ENCODE measurements at regions not wholly inside any gene's neighbourhood (a gene's known extent, or its start where the extent isn't known, plus 50 kb on each side); places are given as distances from the start of the nearest gene placed in this dataset.

DNA sequence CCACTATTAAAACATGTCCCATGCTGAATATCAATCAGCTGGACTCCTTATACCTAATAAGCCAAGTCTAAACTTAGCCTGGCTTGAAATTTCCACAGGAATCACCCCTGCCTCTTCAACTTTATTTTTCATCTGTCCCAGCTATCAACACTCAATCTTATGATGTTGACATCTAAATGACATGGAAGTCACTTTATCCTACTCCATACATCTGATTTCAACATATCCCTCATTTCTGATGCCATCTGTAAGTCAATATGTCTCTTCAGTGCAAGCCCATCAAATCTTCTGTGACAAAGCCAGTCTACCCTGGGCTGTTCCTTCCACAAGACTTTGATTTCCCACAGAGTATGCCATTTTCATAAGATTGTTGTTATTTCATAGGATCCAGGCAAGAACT, 143.6 kb upstream of the SEMA6D start:
- intact Hi-C loops (cut with DNase I), result no loop called here
- Histone ChIP-seq H3K27me3 (no peaks in the 10 kb centered on the region), H3K27ac (no peak overlapping the region), H3K36me3 (no peaks in the 10 kb centered on the region), H3K4me1 (peaks cover 0 to 8% of the 10 kb centered on the region in 2 donors), H3K4me3 (replicated peaks in 1 of 3) (no peak overlapping the region), H3K9me3 (no peaks in the 10 kb centered on the region)
- DNase-seq, result no peak
- TF ChIP-seq, protein P1, sequence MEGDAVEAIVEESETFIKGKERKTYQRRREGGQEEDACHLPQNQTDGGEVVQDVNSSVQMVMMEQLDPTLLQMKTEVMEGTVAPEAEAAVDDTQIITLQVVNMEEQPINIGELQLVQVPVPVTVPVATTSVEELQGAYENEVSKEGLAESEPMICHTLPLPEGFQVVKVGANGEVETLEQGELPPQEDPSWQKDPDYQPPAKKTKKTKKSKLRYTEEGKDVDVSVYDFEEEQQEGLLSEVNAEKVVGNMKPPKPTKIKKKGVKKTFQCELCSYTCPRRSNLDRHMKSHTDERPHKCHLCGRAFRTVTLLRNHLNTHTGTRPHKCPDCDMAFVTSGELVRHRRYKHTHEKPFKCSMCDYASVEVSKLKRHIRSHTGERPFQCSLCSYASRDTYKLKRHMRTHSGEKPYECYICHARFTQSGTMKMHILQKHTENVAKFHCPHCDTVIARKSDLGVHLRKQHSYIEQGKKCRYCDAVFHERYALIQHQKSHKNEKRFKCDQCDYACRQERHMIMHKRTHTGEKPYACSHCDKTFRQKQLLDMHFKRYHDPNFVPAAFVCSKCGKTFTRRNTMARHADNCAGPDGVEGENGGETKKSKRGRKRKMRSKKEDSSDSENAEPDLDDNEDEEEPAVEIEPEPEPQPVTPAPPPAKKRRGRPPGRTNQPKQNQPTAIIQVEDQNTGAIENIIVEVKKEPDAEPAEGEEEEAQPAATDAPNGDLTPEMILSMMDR (IDR thresholded peaks at IDR 0.05), result no peak
- TF ChIP-seq POLR2A (IDR thresholded peaks at IDR 0.05), result no peak

DNA sequence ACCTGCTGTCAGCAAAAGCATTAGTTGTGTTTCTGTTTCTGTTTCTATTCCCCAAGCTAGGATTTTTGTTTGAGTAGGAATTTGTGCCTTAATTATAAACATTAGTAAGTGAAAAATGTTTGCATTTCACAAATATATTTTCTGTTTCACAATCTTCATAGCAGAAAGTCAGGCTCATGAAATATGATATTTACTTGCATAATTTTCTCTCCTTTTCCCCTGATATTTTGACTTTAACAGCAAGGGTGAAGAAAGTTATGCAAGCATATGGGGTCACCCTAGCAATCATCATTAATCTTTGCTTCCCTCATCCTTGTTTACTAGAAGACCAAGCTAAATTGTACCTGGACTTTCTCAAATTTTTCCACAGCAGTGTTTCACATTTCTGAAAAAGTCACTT, 140.3 kb upstream of the SEMA6D start:
- Histone ChIP-seq H3K4me3 (replicated peaks in 1 of 3) (no peak overlapping the region), H3K4me1 (no peaks in the 10 kb centered on the region), H3K27ac (no peak overlapping the region), H3K9me3 (no peaks in the 10 kb centered on the region), H3K27me3 (no peaks in the 10 kb centered on the region), H3K36me3 (no peaks in the 10 kb centered on the region)
- DNase-seq, result no peak
- intact Hi-C loops (cut with DNase I), result no loop called here
- TF ChIP-seq, protein P1 (IDR thresholded peaks at IDR 0.05), result no peak
- no peak for TF ChIP-seq POLR2A (IDR thresholded peaks at IDR 0.05)

DNA sequence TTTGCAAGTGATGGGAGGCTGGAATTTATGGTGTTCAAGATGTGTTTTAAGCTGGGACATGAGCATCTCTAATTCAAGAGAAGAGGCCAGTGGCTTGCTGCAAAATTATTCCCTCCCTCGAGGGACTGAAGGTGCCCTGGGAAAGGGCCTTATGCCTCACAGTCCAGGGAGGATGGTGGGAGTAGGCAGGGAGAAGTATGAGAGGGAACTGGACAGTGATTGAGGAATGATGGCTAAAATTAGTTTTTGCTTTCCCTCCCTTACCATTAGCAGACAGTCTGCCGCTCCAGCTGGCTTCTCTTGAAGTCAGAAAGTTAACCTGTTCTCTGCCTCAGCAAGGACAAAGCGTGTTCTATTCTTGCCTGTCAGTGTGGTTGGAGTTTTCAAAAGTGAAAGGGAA, 139.8 kb upstream of the SEMA6D start:
- intact Hi-C loops (cut with DNase I), result no loop called here
- TF ChIP-seq, protein P1 (IDR thresholded peaks at IDR 0.05), result no peak
- TF ChIP-seq POLR2A (IDR thresholded peaks at IDR 0.05), result no peak
- no peak for DNase-seq
- WGBS, 2 donors, result 64 to 65% methylated on average over 3 of the region's 3 CpGs
- Histone ChIP-seq H3K27me3 (no peaks in the 10 kb centered on the region), H3K4me1 (no peaks in the 10 kb centered on the region), H3K36me3 (no peaks in the 10 kb centered on the region), H3K27ac (no peak overlapping the region), H3K9me3 (no peaks in the 10 kb centered on the region), H3K4me3 (replicated peaks in 1 of 3) (no peak overlapping the region)

DNA sequence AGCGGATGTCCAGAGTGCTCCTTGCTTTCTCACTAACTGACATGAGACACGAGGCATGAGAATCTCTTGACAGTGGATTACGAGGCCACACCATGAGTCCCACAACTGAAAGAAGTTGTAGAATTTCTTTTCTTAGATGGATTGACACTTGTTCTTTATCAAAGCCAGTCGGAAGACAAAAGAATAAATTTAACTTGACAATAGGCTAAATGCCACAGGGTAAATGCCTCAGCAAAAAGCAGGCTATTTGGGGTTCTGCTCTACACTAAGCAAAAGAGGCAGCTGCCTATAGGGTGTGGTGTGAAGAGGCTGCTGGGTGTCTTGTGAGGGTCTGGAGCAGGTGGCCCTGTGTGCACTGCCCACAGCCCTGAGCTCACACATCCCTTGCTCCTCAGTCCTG, 135.1 kb upstream of the SEMA6D start:
- H3K27me3 ChIP-seq, result no peaks in the 10 kb centered on the region
- DNase-seq, result no peak
- TF ChIP-seq POLR2A (IDR thresholded peaks at IDR 0.05), result no peak
- TF ChIP-seq, protein P1 (IDR thresholded peaks at IDR 0.05), result no peak
- 91 to 94% methylated on average over 4 of the region's 4 CpGs for WGBS, 2 donors
- H3K27ac ChIP-seq, result no peak overlapping the region
- H3K4me3 ChIP-seq (replicated peaks in 1 of 3), result no peak overlapping the region
- intact Hi-C loops (cut with DNase I), result no loop called here
- no peaks in the 10 kb centered on the region for H3K9me3 ChIP-seq
- H3K36me3 ChIP-seq, result no peaks in the 10 kb centered on the region
- no peaks in the 10 kb centered on the region for H3K4me1 ChIP-seq

DNA sequence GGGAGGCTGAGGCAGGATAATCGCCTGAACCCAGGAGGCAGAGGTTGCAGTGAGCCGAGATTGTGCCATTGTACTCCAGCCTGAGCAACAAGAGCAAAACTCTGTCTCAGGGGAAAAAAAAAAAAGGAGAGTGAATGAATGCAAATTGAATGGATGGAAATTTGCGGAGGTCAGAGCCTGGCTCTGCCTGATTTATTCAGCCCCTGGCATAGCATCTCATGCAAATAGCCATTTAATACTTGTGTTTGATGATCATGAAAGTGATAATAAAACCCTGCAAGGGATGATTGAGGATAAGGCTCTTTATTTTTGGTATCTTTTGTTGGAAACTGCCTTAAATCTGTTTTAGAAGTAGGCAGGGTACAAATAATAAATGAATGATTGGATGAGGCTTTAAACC, 133.0 kb upstream of the SEMA6D start:
- 89 to 97% methylated on average over 3 of the region's 3 CpGs for WGBS, 2 donors
- Histone ChIP-seq H3K9me3 (no peaks in the 10 kb centered on the region), H3K27ac (no peak overlapping the region), H3K27me3 (no peaks in the 10 kb centered on the region), H3K36me3 (no peaks in the 10 kb centered on the region), H3K4me1 (no peaks in the 10 kb centered on the region), H3K4me3 (replicated peaks in 1 of 3) (no peak overlapping the region)
- no peak for DNase-seq
- intact Hi-C loops (cut with DNase I), result no loop called here
- TF ChIP-seq, protein P1 (IDR thresholded peaks at IDR 0.05), result no peak
- no peak for TF ChIP-seq POLR2A (IDR thresholded peaks at IDR 0.05)

Measured in thyroid gland (tissue), 4 donors.